ENCODE measurements at regions not wholly inside any gene's neighbourhood (a gene's known extent, or its start where the extent isn't known, plus 50 kb on each side); places are given as distances from the start of the nearest gene placed in this dataset.

DNA sequence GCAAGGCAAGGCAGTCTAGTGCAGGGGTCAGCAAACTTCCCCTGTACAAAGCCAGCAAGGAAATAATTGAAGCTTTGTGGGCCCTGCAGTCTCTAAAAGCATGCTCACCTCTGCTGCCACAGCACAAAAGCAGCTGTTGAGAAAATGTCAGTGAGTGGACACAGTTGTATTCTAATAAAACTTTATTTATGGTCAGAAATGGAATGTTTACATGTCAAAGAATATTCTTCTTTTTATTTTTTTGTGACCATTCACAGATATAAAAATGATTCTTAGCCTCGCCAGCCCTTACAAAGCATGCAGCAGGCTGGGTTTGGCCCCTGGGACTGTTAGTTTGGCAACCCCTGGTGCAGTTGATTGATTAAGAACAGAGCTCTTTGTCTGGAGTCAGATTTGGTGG lies 192.4 kb downstream of the BUB3 start:
- in situ Hi-C loops (cut with HindIII; ENCODE audit: low sequenced_read_pairs) = no loop called here
- no peak for DNase-seq (ENCODE audit: low read depth)
- no peak overlapping the region for H3K4me3 ChIP-seq (ENCODE audit: low read depth, low read length)
- no peak for TF ChIP-seq CTCF (IDR thresholded peaks at IDR 0.05; ENCODE audit: low read depth, low read length, missing control alignments)

- DNase-seq (ENCODE audit: low read depth) = no peak
- in situ Hi-C loops (cut with HindIII; ENCODE audit: low sequenced_read_pairs) = no loop called here
Observed at GRCh38 chr10:123348691-123349572, 194.7 kb downstream of the BUB3 start.

GRCh38 chr10:123351715-123352114 lies 197.5 kb downstream of the BUB3 start:
- no peak for DNase-seq (ENCODE audit: low read depth)
- in situ Hi-C loops (cut with HindIII; ENCODE audit: low sequenced_read_pairs) = no loop called here
- no peak for TF ChIP-seq CTCF (IDR thresholded peaks at IDR 0.05; ENCODE audit: low read depth, low read length, missing control alignments)
- H3K4me3 ChIP-seq (ENCODE audit: low read depth, low read length) = no peak overlapping the region

More at GRCh38 chr10:123348691-123349572, 194.7 kb downstream of the BUB3 start:
- TF ChIP-seq CTCF (IDR thresholded peaks at IDR 0.05; ENCODE audit: low read depth, low read length, missing control alignments) = no peak
- H3K4me3 ChIP-seq (ENCODE audit: low read depth, low read length) = no peak overlapping the region

DNA sequence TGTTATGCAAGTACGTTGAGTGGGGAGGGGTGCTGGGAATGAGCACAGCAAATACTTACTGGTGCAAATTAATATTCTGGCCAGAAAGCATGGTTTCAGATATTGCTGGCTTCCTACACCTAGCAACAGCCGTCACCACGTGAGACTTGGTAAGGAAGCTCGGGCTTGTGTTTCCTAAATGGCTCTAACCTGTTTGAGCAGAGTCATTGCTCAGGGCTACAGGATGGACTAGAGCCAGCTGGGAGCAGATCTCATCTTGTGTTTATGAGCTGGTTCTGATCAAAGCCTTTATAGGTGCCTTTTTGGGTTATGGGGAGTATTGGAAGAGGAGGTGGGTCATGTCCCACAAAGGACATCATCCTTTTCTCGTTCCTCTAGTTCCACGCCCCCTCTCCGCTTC lies 200.3 kb downstream of the BUB3 start:
- TF ChIP-seq CTCF (IDR thresholded peaks at IDR 0.05; ENCODE audit: low read depth, low read length, missing control alignments) = no peak
- in situ Hi-C loops (cut with HindIII; ENCODE audit: low sequenced_read_pairs) = no loop called here
- DNase-seq (ENCODE audit: low read depth) = no peak

DNA sequence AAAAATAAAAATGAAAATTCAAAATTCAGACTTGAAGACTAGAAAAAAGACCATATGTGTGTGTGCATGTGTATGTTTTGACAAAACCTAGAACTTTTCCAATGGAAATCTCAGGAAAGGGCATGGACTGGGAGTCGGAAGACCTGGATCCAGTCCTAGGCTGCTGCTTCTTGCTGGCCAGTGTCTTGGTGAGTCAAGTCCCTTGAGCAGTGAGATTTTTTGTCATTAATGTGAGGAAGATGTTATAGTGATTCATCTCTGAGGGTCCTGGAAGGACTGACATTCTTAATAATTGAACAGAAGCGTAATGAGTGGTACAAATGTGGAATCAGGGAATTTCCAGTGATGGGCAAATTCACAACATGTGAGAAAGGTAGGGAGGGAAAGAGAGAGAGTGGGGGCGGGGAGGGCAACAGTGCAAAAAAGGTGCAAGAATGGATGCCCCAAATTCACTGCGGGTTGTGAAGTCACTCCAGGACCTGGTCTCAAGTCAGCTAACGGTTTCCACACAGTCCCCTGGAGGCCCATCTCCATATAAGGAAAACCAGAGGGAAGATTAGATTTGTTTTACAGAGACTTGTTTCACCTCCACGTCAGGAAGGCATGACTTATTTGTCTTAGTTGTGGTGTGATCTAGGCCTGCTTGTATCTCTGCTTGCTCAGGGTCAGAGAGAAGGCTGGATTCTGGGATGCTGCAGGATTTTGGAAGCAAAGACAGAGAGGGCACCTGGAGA lies 201.7 kb downstream of the BUB3 start:
- no peak for DNase-seq (ENCODE audit: low read depth)
- H3K4me3 ChIP-seq (ENCODE audit: low read depth, low read length) = no peak overlapping the region
- in situ Hi-C loops (cut with HindIII; ENCODE audit: low sequenced_read_pairs) = no loop called here
- no peak for TF ChIP-seq CTCF (IDR thresholded peaks at IDR 0.05; ENCODE audit: low read depth, low read length, missing control alignments)

More for the DNA sequence above, 200.3 kb downstream of the BUB3 start:
- H3K4me3 ChIP-seq (ENCODE audit: low read depth, low read length) = no peak overlapping the region

DNA sequence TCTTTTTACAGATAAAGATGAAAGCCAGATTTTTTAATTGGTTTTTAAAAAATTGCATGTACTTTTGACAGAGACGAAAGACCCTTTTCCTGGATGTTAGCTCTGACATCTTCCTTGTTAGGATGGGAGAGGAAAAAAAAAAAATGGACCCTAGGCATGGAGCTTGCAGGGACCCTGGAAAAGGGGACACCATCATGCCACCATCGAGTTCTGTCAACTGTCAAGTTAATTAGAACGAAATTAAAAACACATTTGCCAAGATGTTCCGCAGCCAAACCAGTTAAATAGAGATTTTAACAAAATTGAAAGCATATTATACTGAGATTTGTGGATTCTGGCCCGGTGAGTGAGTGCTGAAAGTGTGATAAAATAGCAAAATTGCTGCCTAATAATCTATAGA lies 202.6 kb downstream of the BUB3 start:
- DNase-seq (ENCODE audit: low read depth) = no peak
- TF ChIP-seq CTCF (IDR thresholded peaks at IDR 0.05; ENCODE audit: low read depth, low read length, missing control alignments) = no peak
- H3K4me3 ChIP-seq (ENCODE audit: low read depth, low read length) = no peak overlapping the region
- in situ Hi-C loops (cut with HindIII; ENCODE audit: low sequenced_read_pairs) = no loop called here

Measured in astrocyte of the cerebellum (primary cell).